Neural cell (in vitro differentiated cells): ENCODE measurements at regions not wholly inside any gene's neighbourhood (a gene's known extent, or its start where the extent isn't known, plus 50 kb on each side); places are given as distances from the start of the nearest gene placed in this dataset.

ENCODE experiments used
- H2AFZ ChIP-seq: fragments of 200-600, 300-800 bp; sonication (generic), shearing (Covaris generic); 2 replicates; pipeline ENCODE4 v1.6.0; 2014; ENCODE audit warnings: low read depth, mild to moderate bottlenecking, antibody characterized with exemption, low read length, moderate library complexity
- H3F3A ChIP-seq: fragments of 200-600 bp; shearing (Covaris generic); 2 replicates; pipeline ENCODE4 v1.6.1; 2016; ENCODE audit warnings: mild to moderate bottlenecking, moderate library complexity, mixed read lengths, antibody characterized with exemption, low read length; ENCODE audit not compliant: insufficient read depth, poor library complexity, severe bottlenecking
- H3K27ac ChIP-seq: fragments of 200-600, 300-800 bp; sonication (generic), shearing (Covaris generic); 2 replicates; pipeline ENCODE4 v1.5.1; 2014; ENCODE audit warnings: mild to moderate bottlenecking, low read length, moderate library complexity
- H3K27me3 ChIP-seq: fragments of 300-800, 200-600 bp; sonication (generic), shearing (Covaris generic); 2 replicates; pipeline ENCODE4 v1.6.0; 2014; ENCODE audit warnings: mild to moderate bottlenecking, low read depth, low read length, moderate library complexity; ENCODE audit not compliant: insufficient read depth
- H3K36me3 ChIP-seq: fragments of 300-800, 200-600 bp; sonication (generic), shearing (Covaris generic); 2 replicates; pipeline ENCODE4 v1.5.1; 2014; ENCODE audit warnings: mild to moderate bottlenecking, antibody characterized with exemption, low read length, moderate library complexity; ENCODE audit not compliant: insufficient read depth
- H3K4me2 ChIP-seq: fragments of 300-800, 200-600 bp; sonication (generic), shearing (Covaris generic); 2 replicates; pipeline ENCODE4 v1.6.0; 2014; ENCODE audit warnings: mild to moderate bottlenecking, low read length
- H3K4me3 ChIP-seq: fragments of 300-800, 200-600 bp; sonication (generic), shearing (Covaris generic); 2 replicates; pipeline ENCODE4 v1.5.1; 2014; ENCODE audit warnings: mild to moderate bottlenecking, low read length, moderate library complexity
- H3K79me2 ChIP-seq: fragments of 200-600 bp; shearing (Covaris generic); replicated peaks from 2 replicates; pipeline ENCODE4 v1.6.0; 2014; ENCODE audit warnings: mild to moderate bottlenecking, low read length, moderate library complexity; ENCODE audit not compliant: insufficient read depth
- H3K9ac ChIP-seq: fragments of 300-800, 200-600 bp; sonication (generic), shearing (Covaris generic); 2 replicates; pipeline ENCODE4 v1.6.1; 2016; ENCODE audit warnings: mild to moderate bottlenecking, low read length, mixed read lengths
- H3K9me2 ChIP-seq: fragments of 200-600 bp; shearing (Covaris generic); 2 replicates; pipeline ENCODE4 v1.6.1; 2016; ENCODE audit warnings: mild to moderate bottlenecking, low read length, mixed read lengths; ENCODE audit not compliant: insufficient read depth
- H3K9me3 ChIP-seq: fragments of 200-600, 300-800 bp; sonication (generic), shearing (Covaris generic); 2 replicates; pipeline ENCODE4 v1.6.1; 2016; ENCODE audit warnings: mild to moderate bottlenecking, mixed run types, low read length, moderate library complexity, mixed read lengths
- H4K20me1 ChIP-seq: fragments of 200-600 bp; shearing (Covaris generic); 2 replicates; pipeline ENCODE4 v1.6.1; 2016; ENCODE audit warnings: mild to moderate bottlenecking, mixed run types; ENCODE audit not compliant: insufficient read depth
- EP300 ChIP-seq: fragments of 450-650 bp; conservative IDR thresholded peaks from 2 replicates; pipeline ENCODE4 v1.6.1; 2014; ENCODE audit warnings: antibody characterized with exemption, mild to moderate bottlenecking, moderate library complexity; ENCODE audit not compliant: poor library complexity, severe bottlenecking
- EZH2 ChIP-seq: fragments of 200-600, 300-800 bp; shearing (Covaris generic), sonication (generic); IDR thresholded peaks from 2 replicates; pipeline ENCODE4 v1.6.1; 2014; ENCODE audit warnings: antibody characterized with exemption, low read length, borderline replicate concordance, mild to moderate bottlenecking; ENCODE audit not compliant: insufficient read depth, poor library complexity, severe bottlenecking
- MXI1 ChIP-seq: fragments of 450-650 bp; conservative IDR thresholded peaks from 2 replicates; pipeline ENCODE4 v1.6.1; 2014; ENCODE audit warnings: antibody characterized with exemption, mild to moderate bottlenecking; ENCODE audit not compliant: poor library complexity, severe bottlenecking
- POLR2AphosphoS5 ChIP-seq: IDR thresholded peaks from 2 replicates; pipeline ENCODE4 v1.6.1; 2012
- RAD21 ChIP-seq: fragments of 450-650 bp; conservative IDR thresholded peaks from 2 replicates; pipeline ENCODE4 v1.6.1; 2014; ENCODE audit warnings: antibody characterized with exemption, mild to moderate bottlenecking, moderate library complexity
- SMC3 ChIP-seq: fragments of 450-650 bp; conservative IDR thresholded peaks from 2 replicates; pipeline ENCODE4 v1.6.1; 2014; ENCODE audit warnings: antibody characterized with exemption, mild to moderate bottlenecking, moderate library complexity; ENCODE audit not compliant: poor library complexity
- TAF1 ChIP-seq: IDR thresholded peaks from 2 replicates; pipeline ENCODE4 v1.6.1; 2012; ENCODE audit warnings: low read depth
- TF ChIP-seq, protein P1 (sequence below): IDR thresholded peaks from 2 replicates; pipeline ENCODE4 v1.6.1; 2012; ENCODE audit warnings: borderline replicate concordance
- TF ChIP-seq, protein P2 (sequence below): fragments of 450-650 bp; IDR thresholded peaks from 2 replicates; pipeline ENCODE4 v1.5.1; 2014; ENCODE audit warnings: antibody characterized with exemption, mild to moderate bottlenecking, moderate library complexity; ENCODE audit not compliant: poor library complexity, severe bottlenecking

DNA sequence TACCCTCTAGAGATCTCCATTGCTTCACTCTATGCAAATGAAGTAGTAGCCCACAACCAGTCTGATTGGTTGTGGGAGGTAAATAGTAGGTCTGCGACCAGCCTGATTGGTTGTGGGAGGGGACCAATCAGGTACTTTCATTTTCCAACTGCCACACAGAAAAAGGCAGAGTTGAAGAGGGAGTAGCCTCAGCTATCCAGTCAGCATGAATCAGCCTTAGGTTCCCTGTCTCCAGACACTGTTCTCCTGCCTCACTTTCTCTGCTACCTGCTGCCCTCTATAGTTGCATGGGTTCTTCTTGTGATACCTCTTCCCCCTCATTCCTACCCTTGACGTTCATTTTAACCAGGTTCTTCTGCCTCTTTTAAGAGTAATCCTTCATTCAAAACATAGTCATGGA lies 114.5 kb upstream of the LYZL1 start:
- Histone ChIP-seq H2AFZ (no peak overlapping the region), H3K79me2 (no peaks in the 10 kb centered on the region), H3K4me3 (no peak overlapping the region), H3K9me3 (peaks cover 3% of the 10 kb centered on the region), H3K9ac (no peak overlapping the region), H3K36me3 (no peaks in the 10 kb centered on the region), H3K27ac (no peak overlapping the region), H3F3A (no peaks in the 10 kb centered on the region), H3K27me3 (no peaks in the 10 kb centered on the region), H3K4me2 (no peak overlapping the region), H3K9me2 (no peaks in the 10 kb centered on the region), H4K20me1 (no peaks in the 10 kb centered on the region)
- TF ChIP-seq EP300 (no peak), POLR2AphosphoS5 (no peak), SMC3 (no peak), EZH2 (no peak), MXI1 (no peak), TAF1 (no peak), RAD21 (no peak)
- TF ChIP-seq, protein P1, sequence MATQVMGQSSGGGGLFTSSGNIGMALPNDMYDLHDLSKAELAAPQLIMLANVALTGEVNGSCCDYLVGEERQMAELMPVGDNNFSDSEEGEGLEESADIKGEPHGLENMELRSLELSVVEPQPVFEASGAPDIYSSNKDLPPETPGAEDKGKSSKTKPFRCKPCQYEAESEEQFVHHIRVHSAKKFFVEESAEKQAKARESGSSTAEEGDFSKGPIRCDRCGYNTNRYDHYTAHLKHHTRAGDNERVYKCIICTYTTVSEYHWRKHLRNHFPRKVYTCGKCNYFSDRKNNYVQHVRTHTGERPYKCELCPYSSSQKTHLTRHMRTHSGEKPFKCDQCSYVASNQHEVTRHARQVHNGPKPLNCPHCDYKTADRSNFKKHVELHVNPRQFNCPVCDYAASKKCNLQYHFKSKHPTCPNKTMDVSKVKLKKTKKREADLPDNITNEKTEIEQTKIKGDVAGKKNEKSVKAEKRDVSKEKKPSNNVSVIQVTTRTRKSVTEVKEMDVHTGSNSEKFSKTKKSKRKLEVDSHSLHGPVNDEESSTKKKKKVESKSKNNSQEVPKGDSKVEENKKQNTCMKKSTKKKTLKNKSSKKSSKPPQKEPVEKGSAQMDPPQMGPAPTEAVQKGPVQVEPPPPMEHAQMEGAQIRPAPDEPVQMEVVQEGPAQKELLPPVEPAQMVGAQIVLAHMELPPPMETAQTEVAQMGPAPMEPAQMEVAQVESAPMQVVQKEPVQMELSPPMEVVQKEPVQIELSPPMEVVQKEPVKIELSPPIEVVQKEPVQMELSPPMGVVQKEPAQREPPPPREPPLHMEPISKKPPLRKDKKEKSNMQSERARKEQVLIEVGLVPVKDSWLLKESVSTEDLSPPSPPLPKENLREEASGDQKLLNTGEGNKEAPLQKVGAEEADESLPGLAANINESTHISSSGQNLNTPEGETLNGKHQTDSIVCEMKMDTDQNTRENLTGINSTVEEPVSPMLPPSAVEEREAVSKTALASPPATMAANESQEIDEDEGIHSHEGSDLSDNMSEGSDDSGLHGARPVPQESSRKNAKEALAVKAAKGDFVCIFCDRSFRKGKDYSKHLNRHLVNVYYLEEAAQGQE, result no peak
- TF ChIP-seq, protein P2, sequence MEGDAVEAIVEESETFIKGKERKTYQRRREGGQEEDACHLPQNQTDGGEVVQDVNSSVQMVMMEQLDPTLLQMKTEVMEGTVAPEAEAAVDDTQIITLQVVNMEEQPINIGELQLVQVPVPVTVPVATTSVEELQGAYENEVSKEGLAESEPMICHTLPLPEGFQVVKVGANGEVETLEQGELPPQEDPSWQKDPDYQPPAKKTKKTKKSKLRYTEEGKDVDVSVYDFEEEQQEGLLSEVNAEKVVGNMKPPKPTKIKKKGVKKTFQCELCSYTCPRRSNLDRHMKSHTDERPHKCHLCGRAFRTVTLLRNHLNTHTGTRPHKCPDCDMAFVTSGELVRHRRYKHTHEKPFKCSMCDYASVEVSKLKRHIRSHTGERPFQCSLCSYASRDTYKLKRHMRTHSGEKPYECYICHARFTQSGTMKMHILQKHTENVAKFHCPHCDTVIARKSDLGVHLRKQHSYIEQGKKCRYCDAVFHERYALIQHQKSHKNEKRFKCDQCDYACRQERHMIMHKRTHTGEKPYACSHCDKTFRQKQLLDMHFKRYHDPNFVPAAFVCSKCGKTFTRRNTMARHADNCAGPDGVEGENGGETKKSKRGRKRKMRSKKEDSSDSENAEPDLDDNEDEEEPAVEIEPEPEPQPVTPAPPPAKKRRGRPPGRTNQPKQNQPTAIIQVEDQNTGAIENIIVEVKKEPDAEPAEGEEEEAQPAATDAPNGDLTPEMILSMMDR, result no peak

DNA sequence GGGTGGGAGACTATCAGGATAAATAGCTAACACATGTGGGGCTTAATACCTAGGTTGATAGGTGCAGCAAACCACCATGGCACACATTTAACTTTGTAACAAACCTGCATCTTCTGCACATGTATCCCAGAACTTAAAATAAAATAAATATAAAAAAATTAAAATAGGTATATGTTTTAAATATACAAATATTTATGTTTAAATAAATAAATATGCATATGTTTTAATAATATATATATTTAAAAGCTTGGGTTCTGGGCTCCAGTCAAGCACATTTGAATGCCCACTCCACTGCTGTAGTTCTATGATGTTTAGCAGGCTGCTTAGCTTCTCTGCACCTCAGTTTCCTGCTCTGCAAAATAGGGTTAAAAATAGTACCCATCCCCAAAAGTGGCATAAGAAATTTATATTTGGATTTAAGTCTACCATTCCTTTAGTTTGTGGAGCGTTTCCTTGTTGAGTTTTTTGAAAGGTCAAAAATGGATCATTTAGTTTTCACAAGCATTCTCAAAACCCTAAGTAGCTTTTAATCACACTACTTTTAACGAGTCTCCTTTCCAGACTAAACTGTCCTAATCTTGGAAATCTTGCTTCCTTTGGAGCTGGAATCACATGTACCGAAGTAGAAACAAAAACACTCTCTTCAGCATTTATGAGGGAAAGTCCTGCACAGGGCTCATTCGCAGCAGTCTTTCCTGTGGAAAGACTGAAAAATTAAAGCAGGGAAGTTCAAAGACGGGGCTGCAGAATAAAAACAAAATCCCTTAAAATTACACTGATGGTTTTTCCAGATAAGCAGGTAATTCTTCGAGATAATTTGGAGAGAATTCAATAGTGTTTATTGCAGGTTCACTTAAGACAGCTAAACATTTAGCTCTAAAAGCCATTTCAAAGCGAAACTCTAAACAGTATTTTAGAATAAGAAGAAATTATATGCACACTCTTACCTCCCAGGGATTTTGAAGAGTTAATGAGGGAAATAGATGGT lies 111.7 kb upstream of the LYZL1 start:
- Histone ChIP-seq H3K9ac (no peak overlapping the region), H3K27me3 (no peaks in the 10 kb centered on the region), H3K9me2 (no peaks in the 10 kb centered on the region), H3K4me3 (no peak overlapping the region), H3K4me2 (no peak overlapping the region), H3K79me2 (no peaks in the 10 kb centered on the region), H4K20me1 (no peaks in the 10 kb centered on the region), H2AFZ (no peak overlapping the region), H3K36me3 (no peaks in the 10 kb centered on the region), H3K27ac (no peak overlapping the region), H3K9me3 (no peaks in the 10 kb centered on the region), H3F3A (no peaks in the 10 kb centered on the region)
- TF ChIP-seq MXI1 (no peak), POLR2AphosphoS5 (no peak)
- TF ChIP-seq, protein P1, result no peak
- TF ChIP-seq, protein P2, result no peak
